A549 (cell line): ENCODE measurements at regions not wholly inside any gene's neighbourhood (a gene's known extent, or its start where the extent isn't known, plus 50 kb on each side); places are given as distances from the start of the nearest gene placed in this dataset.

Experiments used
- CEBPB ChIP-seq, 2 experiments: fragments of >200 bp in 1 of 2; sonication (Bioruptor Twin) in 1 of 2; formaldehyde crosslinking in 1 of 2; IDR thresholded peaks; 2 replicates each; pipeline ENCODE4 v1.6.1; 2012 to 2016
- EP300 ChIP-seq, 2 experiments: fragments of >200 bp; sonication (Bioruptor Twin); formaldehyde crosslinking; IDR thresholded peaks; 2 replicates in 1 of 2; 3 replicates in 1 of 2; pipeline ENCODE4 v1.6.1; 2016 to 2017
- FOSB ChIP-seq: fragments of 250-450 bp; sonication (Bioruptor Pico); IDR thresholded peaks from 2 replicates; pipeline ENCODE4 v1.5.0; 2020; ENCODE audit warnings: mild to moderate bottlenecking, moderate library complexity
- JUN ChIP-seq, 2 experiments: fragments of >200 bp; sonication (Bioruptor Twin); formaldehyde crosslinking; IDR thresholded peaks; 2 replicates in 1 of 2; 3 replicates in 1 of 2; pipeline ENCODE4 v1.6.1; 2016 to 2017
- MYC ChIP-seq: IDR thresholded peaks from 2 replicates; pipeline ENCODE4 v1.6.1; 2012; ENCODE audit warnings: mild to moderate bottlenecking, inconsistent platforms, low read length, improper control_type of control experiment, borderline replicate concordance
- PBX3 ChIP-seq: IDR thresholded peaks from 2 replicates; pipeline ENCODE4 v1.6.1; 2012
- POLR2A ChIP-seq: IDR thresholded peaks from 2 replicates; pipeline ENCODE4 v1.6.1; 2012; ENCODE audit warnings: mild to moderate bottlenecking, low read length
- REST ChIP-seq: fragments of 200-600 bp; sonication (generic); IDR thresholded peaks from 2 replicates; pipeline ENCODE4 v1.6.1; 2016; ENCODE audit warnings: antibody characterized with exemption, mild to moderate bottlenecking, moderate library complexity
- ZFP36 ChIP-seq: fragments of 450-650 bp; IDR thresholded peaks from 2 replicates; pipeline ENCODE4 v1.6.1; 2014; ENCODE audit warnings: borderline replicate concordance; ENCODE audit not compliant: partially characterized antibody
- ZSCAN20 ChIP-seq: fragments of 250-450 bp; sonication (Bioruptor Pico); IDR thresholded peaks from 2 replicates; pipeline ENCODE4 v1.8.0; 2022; ENCODE audit warnings: mild to moderate bottlenecking, moderate library complexity
- TF ChIP-seq, protein P1 (sequence below): fragments of >200 bp; sonication (Bioruptor Twin); formaldehyde crosslinking; IDR thresholded peaks from 3 replicates; pipeline ENCODE4 v1.5.1; 2016

DNA sequence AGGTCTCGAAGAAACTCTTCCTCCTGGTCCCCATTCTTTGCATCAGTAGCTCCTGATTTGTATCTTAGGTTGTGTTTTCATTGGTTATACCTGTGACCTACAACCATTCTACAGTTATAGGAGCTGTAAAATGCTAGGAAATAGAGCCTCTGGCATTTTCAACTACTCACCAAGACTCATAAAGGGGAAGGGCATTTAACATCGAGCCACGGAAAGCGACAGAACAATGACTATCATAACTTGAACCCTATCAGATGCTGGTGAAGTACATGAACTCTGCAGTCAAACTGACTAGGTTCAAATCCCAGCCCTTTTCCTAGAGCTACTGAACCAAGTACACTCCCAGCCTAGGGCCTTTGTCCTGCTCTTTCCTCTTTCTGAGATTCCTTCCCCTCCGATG lies 588.0 kb downstream of the SOX6 start:
- TF ChIP-seq, protein P1, sequence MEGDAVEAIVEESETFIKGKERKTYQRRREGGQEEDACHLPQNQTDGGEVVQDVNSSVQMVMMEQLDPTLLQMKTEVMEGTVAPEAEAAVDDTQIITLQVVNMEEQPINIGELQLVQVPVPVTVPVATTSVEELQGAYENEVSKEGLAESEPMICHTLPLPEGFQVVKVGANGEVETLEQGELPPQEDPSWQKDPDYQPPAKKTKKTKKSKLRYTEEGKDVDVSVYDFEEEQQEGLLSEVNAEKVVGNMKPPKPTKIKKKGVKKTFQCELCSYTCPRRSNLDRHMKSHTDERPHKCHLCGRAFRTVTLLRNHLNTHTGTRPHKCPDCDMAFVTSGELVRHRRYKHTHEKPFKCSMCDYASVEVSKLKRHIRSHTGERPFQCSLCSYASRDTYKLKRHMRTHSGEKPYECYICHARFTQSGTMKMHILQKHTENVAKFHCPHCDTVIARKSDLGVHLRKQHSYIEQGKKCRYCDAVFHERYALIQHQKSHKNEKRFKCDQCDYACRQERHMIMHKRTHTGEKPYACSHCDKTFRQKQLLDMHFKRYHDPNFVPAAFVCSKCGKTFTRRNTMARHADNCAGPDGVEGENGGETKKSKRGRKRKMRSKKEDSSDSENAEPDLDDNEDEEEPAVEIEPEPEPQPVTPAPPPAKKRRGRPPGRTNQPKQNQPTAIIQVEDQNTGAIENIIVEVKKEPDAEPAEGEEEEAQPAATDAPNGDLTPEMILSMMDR: no peak
- no peak for TF ChIP-seq EP300 (IDR thresholded peaks at IDR 0.05)
- no peak for TF ChIP-seq ZSCAN20 (CRISPR knock-in tag)
- TF ChIP-seq JUN (IDR thresholded peaks at IDR 0.05): no peak
- no peak for TF ChIP-seq REST
- TF ChIP-seq MYC: no peak
- TF ChIP-seq CEBPB (IDR thresholded peaks at IDR 0.05): no peak
- TF ChIP-seq PBX3: no peak
- TF ChIP-seq POLR2A: no peak
- no peak for TF ChIP-seq FOSB (CRISPR knock-in tag)
- no peak for TF ChIP-seq ZFP36
